ENCODE measurements at regions not wholly inside any gene's neighbourhood (a gene's known extent, or its start where the extent isn't known, plus 50 kb on each side); places are given as distances from the start of the nearest gene placed in this dataset.

GRCh38 chr3:76132154-76132470, 346.8 kb upstream of the ZNF717 start:
- Mint-ChIP-seq H3K9me3 (no peaks in the 10 kb centered on the region), H3K4me3 (no peak overlapping the region), H3K4me1 (ENCODE audit: low read depth) (no peaks in the 10 kb centered on the region), H3K27me3 (no peaks in the 10 kb centered on the region), H3K27ac (no peak overlapping the region), H3K36me3 (ENCODE audit: low read depth) (no peaks in the 10 kb centered on the region)
- intact Hi-C loops (cut with micrococcal nuclease): no loop called here

GRCh38 chr3:76134166-76134565, 348.8 kb upstream of the ZNF717 start:
- no peak overlapping the region for H3K4me3 Mint-ChIP-seq
- no peaks in the 10 kb centered on the region for H3K36me3 Mint-ChIP-seq (ENCODE audit: low read depth)
- intact Hi-C loops (cut with micrococcal nuclease): no loop called here
- H3K9me3 Mint-ChIP-seq: no peaks in the 10 kb centered on the region
- no peaks in the 10 kb centered on the region for H3K4me1 Mint-ChIP-seq (ENCODE audit: low read depth)
- no peaks in the 10 kb centered on the region for H3K27me3 Mint-ChIP-seq
- no peak overlapping the region for H3K27ac Mint-ChIP-seq

DNA sequence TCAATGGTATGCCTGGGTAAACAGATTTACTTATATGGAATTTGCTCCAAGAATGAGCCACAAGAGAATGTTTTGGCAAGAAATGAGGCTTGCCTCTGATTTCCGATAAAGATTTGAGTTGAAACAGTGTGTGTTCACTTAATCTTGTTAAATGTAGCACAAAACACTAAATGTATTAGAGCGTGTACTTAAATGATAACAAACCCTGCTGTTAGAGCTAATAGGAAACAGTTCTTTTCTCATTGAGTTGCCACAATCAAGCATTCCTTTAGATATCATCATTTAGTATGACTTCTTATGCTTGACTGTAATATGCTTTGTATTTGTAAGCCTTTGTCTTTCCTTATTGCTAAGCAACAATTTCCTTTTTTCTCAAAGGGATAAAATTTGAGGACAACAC, 353.6 kb upstream of the ZNF717 start:
- H3K27ac Mint-ChIP-seq: no peak overlapping the region
- no peaks in the 10 kb centered on the region for H3K36me3 Mint-ChIP-seq (ENCODE audit: low read depth)
- intact Hi-C loops (cut with micrococcal nuclease): no loop called here
- H3K9me3 Mint-ChIP-seq: no peaks in the 10 kb centered on the region
- no peaks in the 10 kb centered on the region for H3K27me3 Mint-ChIP-seq
- H3K4me3 Mint-ChIP-seq: no peak overlapping the region
- no peaks in the 10 kb centered on the region for H3K4me1 Mint-ChIP-seq (ENCODE audit: low read depth)

GRCh38 chr3:76147846-76148245, 362.5 kb upstream of the ZNF717 start:
- no peaks in the 10 kb centered on the region for H3K27me3 Mint-ChIP-seq
- no peak overlapping the region for H3K4me3 Mint-ChIP-seq
- peaks cover 6% of the 10 kb centered on the region for H3K9me3 Mint-ChIP-seq
- no peaks in the 10 kb centered on the region for H3K36me3 Mint-ChIP-seq (ENCODE audit: low read depth)
- intact Hi-C loops (cut with micrococcal nuclease): no loop called here
- H3K27ac Mint-ChIP-seq: no peak overlapping the region
- no peaks in the 10 kb centered on the region for H3K4me1 Mint-ChIP-seq (ENCODE audit: low read depth)

GRCh38 chr3:76152028-76152427, 366.7 kb upstream of the ZNF717 start:
- no peak overlapping the region for H3K4me3 Mint-ChIP-seq
- no peaks in the 10 kb centered on the region for H3K4me1 Mint-ChIP-seq (ENCODE audit: low read depth)
- no peaks in the 10 kb centered on the region for H3K9me3 Mint-ChIP-seq
- intact Hi-C loops (cut with micrococcal nuclease): no loop called here
- H3K27ac Mint-ChIP-seq: no peak overlapping the region
- no peaks in the 10 kb centered on the region for H3K36me3 Mint-ChIP-seq (ENCODE audit: low read depth)
- H3K27me3 Mint-ChIP-seq: no peaks in the 10 kb centered on the region

- Mint-ChIP-seq H3K4me1 (ENCODE audit: low read depth) (no peaks in the 10 kb centered on the region), H3K4me3 (no peak overlapping the region), H3K9me3 (peaks cover 8% of the 10 kb centered on the region), H3K27ac (no peak overlapping the region), H3K36me3 (ENCODE audit: low read depth) (no peaks in the 10 kb centered on the region), H3K27me3 (no peaks in the 10 kb centered on the region)
- intact Hi-C loops (cut with micrococcal nuclease): no loop called here
Measured at GRCh38 chr3:76161856-76162255, 376.5 kb upstream of the ZNF717 start.

- no peak overlapping the region for H3K27ac Mint-ChIP-seq
- H3K36me3 Mint-ChIP-seq (ENCODE audit: low read depth): no peaks in the 10 kb centered on the region
- H3K4me1 Mint-ChIP-seq (ENCODE audit: low read depth): no peaks in the 10 kb centered on the region
- intact Hi-C loops (cut with micrococcal nuclease): no loop called here
- no peak overlapping the region for H3K4me3 Mint-ChIP-seq
- no peaks in the 10 kb centered on the region for H3K27me3 Mint-ChIP-seq
- H3K9me3 Mint-ChIP-seq: peaks cover 13% of the 10 kb centered on the region
Measured at GRCh38 chr3:76171647-76172046, 386.3 kb upstream of the ZNF717 start.

GRCh38 chr3:76177610-76178009, 392.3 kb upstream of the ZNF717 start:
- H3K27ac Mint-ChIP-seq: no peak overlapping the region
- H3K36me3 Mint-ChIP-seq (ENCODE audit: low read depth): no peaks in the 10 kb centered on the region
- H3K4me3 Mint-ChIP-seq: no peak overlapping the region
- intact Hi-C loops (cut with micrococcal nuclease): no loop called here
- no peaks in the 10 kb centered on the region for H3K4me1 Mint-ChIP-seq (ENCODE audit: low read depth)
- no peaks in the 10 kb centered on the region for H3K27me3 Mint-ChIP-seq
- peaks cover 22% of the 10 kb centered on the region for H3K9me3 Mint-ChIP-seq

DNA sequence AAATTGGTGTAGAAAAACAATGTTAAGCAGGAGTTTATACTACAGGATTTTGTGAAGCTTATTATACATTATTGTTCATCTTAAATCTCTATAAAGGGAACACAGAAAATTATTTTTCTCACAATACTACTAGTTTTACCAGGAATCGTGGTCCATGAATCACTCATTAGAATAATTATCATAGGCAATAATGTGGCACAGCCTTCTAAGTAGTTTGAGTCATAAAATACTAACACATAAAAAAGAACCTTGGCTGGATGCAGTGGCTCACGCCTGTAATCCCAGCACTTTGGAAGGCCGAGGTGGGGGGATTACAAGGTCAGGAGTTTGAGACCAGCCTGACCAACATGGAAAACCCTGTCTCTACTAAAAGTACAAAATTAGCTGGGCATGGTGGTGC, 393.1 kb upstream of the ZNF717 start:
- Mint-ChIP-seq H3K27ac (no peak overlapping the region), H3K4me3 (no peak overlapping the region), H3K36me3 (ENCODE audit: low read depth) (no peaks in the 10 kb centered on the region), H3K4me1 (ENCODE audit: low read depth) (no peaks in the 10 kb centered on the region), H3K9me3 (peaks cover 22% of the 10 kb centered on the region), H3K27me3 (no peaks in the 10 kb centered on the region)
- intact Hi-C loops (cut with micrococcal nuclease): no loop called here

DNA sequence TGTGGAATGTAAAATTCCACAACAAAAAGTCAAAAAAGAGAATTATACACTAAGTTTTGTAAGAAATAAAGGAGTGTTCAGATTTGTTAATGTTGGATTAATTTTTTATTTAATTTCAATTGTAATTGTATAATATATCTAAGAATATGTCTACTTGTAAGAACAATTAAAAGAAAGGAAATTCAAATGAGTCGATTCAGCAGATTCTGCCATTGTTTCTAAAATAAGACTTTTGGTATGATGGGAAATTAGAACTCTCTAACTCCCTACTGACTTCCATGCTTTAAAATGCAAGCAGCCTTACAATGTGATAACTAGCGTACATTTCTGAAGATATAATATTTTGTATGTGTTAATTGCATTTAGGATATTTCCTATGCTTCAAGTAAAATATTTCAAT, 395.9 kb upstream of the ZNF717 start:
- intact Hi-C loops (cut with micrococcal nuclease): no loop called here
- Mint-ChIP-seq H3K27me3 (no peaks in the 10 kb centered on the region), H3K4me3 (no peak overlapping the region), H3K9me3 (peaks cover 30% of the 10 kb centered on the region), H3K4me1 (ENCODE audit: low read depth) (no peaks in the 10 kb centered on the region), H3K27ac (no peak overlapping the region), H3K36me3 (ENCODE audit: low read depth) (no peaks in the 10 kb centered on the region)

- H3K4me1 Mint-ChIP-seq (ENCODE audit: low read depth): no peaks in the 10 kb centered on the region
- no peaks in the 10 kb centered on the region for H3K27me3 Mint-ChIP-seq
- no peak overlapping the region for H3K27ac Mint-ChIP-seq
- H3K9me3 Mint-ChIP-seq: peaks cover 5% of the 10 kb centered on the region
- no peaks in the 10 kb centered on the region for H3K36me3 Mint-ChIP-seq (ENCODE audit: low read depth)
- H3K4me3 Mint-ChIP-seq: no peak overlapping the region
- intact Hi-C loops (cut with micrococcal nuclease): no loop called here
Measured at GRCh38 chr3:76198086-76198485, 412.7 kb upstream of the ZNF717 start.

- Mint-ChIP-seq H3K9me3 (peaks cover 12% of the 10 kb centered on the region), H3K36me3 (ENCODE audit: low read depth) (no peaks in the 10 kb centered on the region), H3K4me3 (no peak overlapping the region), H3K4me1 (ENCODE audit: low read depth) (no peaks in the 10 kb centered on the region), H3K27me3 (no peaks in the 10 kb centered on the region), H3K27ac (no peak overlapping the region)
- intact Hi-C loops (cut with micrococcal nuclease): no loop called here
Measured at GRCh38 chr3:76199382-76199781, 414.0 kb upstream of the ZNF717 start.

- no peaks in the 10 kb centered on the region for H3K27me3 Mint-ChIP-seq
- H3K9me3 Mint-ChIP-seq: peaks cover 24% of the 10 kb centered on the region
- H3K27ac Mint-ChIP-seq: no peak overlapping the region
- intact Hi-C loops (cut with micrococcal nuclease): no loop called here
- no peak overlapping the region for H3K4me3 Mint-ChIP-seq
- H3K4me1 Mint-ChIP-seq (ENCODE audit: low read depth): no peaks in the 10 kb centered on the region
- no peaks in the 10 kb centered on the region for H3K36me3 Mint-ChIP-seq (ENCODE audit: low read depth)
Measured at GRCh38 chr3:76203578-76203977, 418.2 kb upstream of the ZNF717 start.

- Mint-ChIP-seq H3K36me3 (ENCODE audit: low read depth) (no peaks in the 10 kb centered on the region), H3K27ac (no peak overlapping the region), H3K4me1 (ENCODE audit: low read depth) (no peaks in the 10 kb centered on the region), H3K4me3 (no peak overlapping the region), H3K27me3 (no peaks in the 10 kb centered on the region), H3K9me3 (peaks cover 30% of the 10 kb centered on the region)
- intact Hi-C loops (cut with micrococcal nuclease): no loop called here
Measured at GRCh38 chr3:76206346-76206745, 421.0 kb upstream of the ZNF717 start.

DNA sequence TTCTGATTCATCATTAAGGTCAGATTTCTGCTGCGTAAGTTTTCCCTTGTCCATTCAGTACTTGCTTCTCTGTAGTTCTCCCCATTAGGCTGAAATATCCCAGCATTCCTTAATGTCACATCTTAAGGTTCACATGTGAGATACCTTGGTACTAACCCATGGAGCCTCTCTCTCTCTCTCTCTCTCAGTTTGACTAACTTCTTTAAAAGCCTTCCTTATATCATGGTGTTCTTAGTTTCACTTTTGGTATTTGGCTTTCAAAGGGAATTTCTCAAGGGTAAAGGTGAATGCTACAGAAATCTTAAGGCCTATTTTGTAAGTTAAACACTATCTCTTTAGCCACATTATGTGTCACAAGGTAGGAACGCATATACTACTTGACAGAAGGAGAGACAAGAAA, 427.3 kb upstream of the ZNF717 start:
- Mint-ChIP-seq H3K36me3 (ENCODE audit: low read depth) (no peaks in the 10 kb centered on the region), H3K9me3 (peaks cover 53% of the 10 kb centered on the region), H3K4me3 (no peak overlapping the region), H3K4me1 (ENCODE audit: low read depth) (no peaks in the 10 kb centered on the region), H3K27ac (no peak overlapping the region), H3K27me3 (no peaks in the 10 kb centered on the region)
- intact Hi-C loops (cut with micrococcal nuclease): no loop called here

- Mint-ChIP-seq H3K36me3 (ENCODE audit: low read depth) (no peaks in the 10 kb centered on the region), H3K9me3 (peaks cover 4% of the 10 kb centered on the region), H3K27ac (no peak overlapping the region), H3K4me1 (ENCODE audit: low read depth) (no peaks in the 10 kb centered on the region), H3K27me3 (no peaks in the 10 kb centered on the region), H3K4me3 (no peak overlapping the region)
- intact Hi-C loops (cut with micrococcal nuclease): no loop called here
Measured at GRCh38 chr3:76222201-76222600, 436.9 kb upstream of the ZNF717 start.

All from dendritic cell treated with granulocyte-macrophage colony-stimulating factor and Interleukin-4, amounts not matched to agents 40 ng/mL and 50 ng/mL, for 4 days (primary cell).